ENCODE measurements at regions not wholly inside any gene's neighbourhood (a gene's known extent, or its start where the extent isn't known, plus 50 kb on each side); places are given as distances from the start of the nearest gene placed in this dataset.

DNA sequence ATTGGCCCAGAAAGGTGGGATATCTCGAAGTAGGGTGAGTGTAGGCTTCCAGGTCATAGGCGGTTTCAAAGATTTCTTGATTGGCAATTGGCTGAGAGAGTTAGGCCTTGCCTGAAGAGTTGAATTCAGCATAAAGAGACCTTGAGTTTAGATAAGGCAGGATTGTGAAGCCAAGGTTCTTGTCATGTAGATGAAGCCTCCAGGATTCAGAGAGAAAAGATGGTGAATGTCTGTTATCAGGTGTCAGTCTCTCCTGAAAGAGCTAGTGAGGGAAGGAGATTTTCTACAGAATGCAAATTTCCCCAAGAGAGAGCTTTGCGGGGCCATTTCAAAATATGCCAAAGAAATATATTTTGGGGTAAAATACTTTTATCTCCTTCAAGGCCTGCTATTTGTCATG lies 217.0 kb upstream of the TLE3 start:
- no peak for TF ChIP-seq CTCF (IDR thresholded peaks at IDR 0.05; ENCODE audit: control extremely low read depth in 1 of 3, insufficient read depth in 1 of 3, low read depth in 1 of 3, low read length in 3 of 3)
- no peak for TF ChIP-seq YY1 (IDR thresholded peaks at IDR 0.05; ENCODE audit: low read depth, low read length)
- TF ChIP-seq JUN (IDR thresholded peaks at IDR 0.05; ENCODE audit: low read depth, low read length): no peak
- no peak for TF ChIP-seq MAX (IDR thresholded peaks at IDR 0.05)
- TF ChIP-seq EZH2 (IDR thresholded peaks at IDR 0.05; ENCODE audit: low read depth, low read length, severe bottlenecking): no peak
- TF ChIP-seq KDM1A (IDR thresholded peaks at IDR 0.05; ENCODE audit: borderline replicate concordance, low read length): no peak
- TF ChIP-seq HDAC6 (IDR thresholded peaks at IDR 0.05; ENCODE audit: low read depth, low read length): no peak
- no peak for TF ChIP-seq EP300 (IDR thresholded peaks at IDR 0.05; ENCODE audit: borderline replicate concordance in 1 of 2, low read depth in 2 of 2, low read length in 2 of 2)
- TF ChIP-seq FOSL1 (IDR thresholded peaks at IDR 0.05; ENCODE audit: insufficient read depth, low read depth, low read length): no peak

Data from H1 (cell line).